Neural cell (in vitro differentiated cells): ENCODE measurements at regions not wholly inside any gene's neighbourhood (a gene's known extent, or its start where the extent isn't known, plus 50 kb on each side); places are given as distances from the start of the nearest gene placed in this dataset.

ENCODE experiments used
- H2AFZ ChIP-seq: fragments of 200-600, 300-800 bp; sonication (generic), shearing (Covaris generic); 2 replicates; pipeline ENCODE4 v1.6.0; 2014; ENCODE audit warnings: low read depth, mild to moderate bottlenecking, antibody characterized with exemption, low read length, moderate library complexity
- H3F3A ChIP-seq: fragments of 200-600 bp; shearing (Covaris generic); 2 replicates; pipeline ENCODE4 v1.6.1; 2016; ENCODE audit warnings: mild to moderate bottlenecking, moderate library complexity, mixed read lengths, antibody characterized with exemption, low read length; ENCODE audit not compliant: insufficient read depth, poor library complexity, severe bottlenecking
- H3K27ac ChIP-seq: fragments of 200-600, 300-800 bp; sonication (generic), shearing (Covaris generic); 2 replicates; pipeline ENCODE4 v1.5.1; 2014; ENCODE audit warnings: mild to moderate bottlenecking, low read length, moderate library complexity
- H3K27me3 ChIP-seq: fragments of 300-800, 200-600 bp; sonication (generic), shearing (Covaris generic); 2 replicates; pipeline ENCODE4 v1.6.0; 2014; ENCODE audit warnings: mild to moderate bottlenecking, low read depth, low read length, moderate library complexity; ENCODE audit not compliant: insufficient read depth
- H3K36me3 ChIP-seq: fragments of 300-800, 200-600 bp; sonication (generic), shearing (Covaris generic); 2 replicates; pipeline ENCODE4 v1.5.1; 2014; ENCODE audit warnings: mild to moderate bottlenecking, antibody characterized with exemption, low read length, moderate library complexity; ENCODE audit not compliant: insufficient read depth
- H3K4me2 ChIP-seq: fragments of 300-800, 200-600 bp; sonication (generic), shearing (Covaris generic); 2 replicates; pipeline ENCODE4 v1.6.0; 2014; ENCODE audit warnings: mild to moderate bottlenecking, low read length
- H3K4me3 ChIP-seq: fragments of 300-800, 200-600 bp; sonication (generic), shearing (Covaris generic); 2 replicates; pipeline ENCODE4 v1.5.1; 2014; ENCODE audit warnings: mild to moderate bottlenecking, low read length, moderate library complexity
- H3K79me2 ChIP-seq: fragments of 200-600 bp; shearing (Covaris generic); replicated peaks from 2 replicates; pipeline ENCODE4 v1.6.0; 2014; ENCODE audit warnings: mild to moderate bottlenecking, low read length, moderate library complexity; ENCODE audit not compliant: insufficient read depth
- H3K9ac ChIP-seq: fragments of 300-800, 200-600 bp; sonication (generic), shearing (Covaris generic); 2 replicates; pipeline ENCODE4 v1.6.1; 2016; ENCODE audit warnings: mild to moderate bottlenecking, low read length, mixed read lengths
- H3K9me2 ChIP-seq: fragments of 200-600 bp; shearing (Covaris generic); 2 replicates; pipeline ENCODE4 v1.6.1; 2016; ENCODE audit warnings: mild to moderate bottlenecking, low read length, mixed read lengths; ENCODE audit not compliant: insufficient read depth
- H3K9me3 ChIP-seq: fragments of 200-600, 300-800 bp; sonication (generic), shearing (Covaris generic); 2 replicates; pipeline ENCODE4 v1.6.1; 2016; ENCODE audit warnings: mild to moderate bottlenecking, mixed run types, low read length, moderate library complexity, mixed read lengths
- H4K20me1 ChIP-seq: fragments of 200-600 bp; shearing (Covaris generic); 2 replicates; pipeline ENCODE4 v1.6.1; 2016; ENCODE audit warnings: mild to moderate bottlenecking, mixed run types; ENCODE audit not compliant: insufficient read depth
- EP300 ChIP-seq: fragments of 450-650 bp; conservative IDR thresholded peaks from 2 replicates; pipeline ENCODE4 v1.6.1; 2014; ENCODE audit warnings: antibody characterized with exemption, mild to moderate bottlenecking, moderate library complexity; ENCODE audit not compliant: poor library complexity, severe bottlenecking
- EZH2 ChIP-seq: fragments of 200-600, 300-800 bp; shearing (Covaris generic), sonication (generic); IDR thresholded peaks from 2 replicates; pipeline ENCODE4 v1.6.1; 2014; ENCODE audit warnings: antibody characterized with exemption, low read length, borderline replicate concordance, mild to moderate bottlenecking; ENCODE audit not compliant: insufficient read depth, poor library complexity, severe bottlenecking
- MXI1 ChIP-seq: fragments of 450-650 bp; conservative IDR thresholded peaks from 2 replicates; pipeline ENCODE4 v1.6.1; 2014; ENCODE audit warnings: antibody characterized with exemption, mild to moderate bottlenecking; ENCODE audit not compliant: poor library complexity, severe bottlenecking
- POLR2AphosphoS5 ChIP-seq: IDR thresholded peaks from 2 replicates; pipeline ENCODE4 v1.6.1; 2012
- RAD21 ChIP-seq: fragments of 450-650 bp; conservative IDR thresholded peaks from 2 replicates; pipeline ENCODE4 v1.6.1; 2014; ENCODE audit warnings: antibody characterized with exemption, mild to moderate bottlenecking, moderate library complexity
- REST ChIP-seq: IDR thresholded peaks from 2 replicates; pipeline ENCODE4 v1.6.1; 2012; ENCODE audit warnings: borderline replicate concordance
- SMC3 ChIP-seq: fragments of 450-650 bp; conservative IDR thresholded peaks from 2 replicates; pipeline ENCODE4 v1.6.1; 2014; ENCODE audit warnings: antibody characterized with exemption, mild to moderate bottlenecking, moderate library complexity; ENCODE audit not compliant: poor library complexity
- TAF1 ChIP-seq: IDR thresholded peaks from 2 replicates; pipeline ENCODE4 v1.6.1; 2012; ENCODE audit warnings: low read depth
- TF ChIP-seq, protein P1 (sequence below): fragments of 450-650 bp; IDR thresholded peaks from 2 replicates; pipeline ENCODE4 v1.5.1; 2014; ENCODE audit warnings: antibody characterized with exemption, mild to moderate bottlenecking, moderate library complexity; ENCODE audit not compliant: poor library complexity, severe bottlenecking

DNA sequence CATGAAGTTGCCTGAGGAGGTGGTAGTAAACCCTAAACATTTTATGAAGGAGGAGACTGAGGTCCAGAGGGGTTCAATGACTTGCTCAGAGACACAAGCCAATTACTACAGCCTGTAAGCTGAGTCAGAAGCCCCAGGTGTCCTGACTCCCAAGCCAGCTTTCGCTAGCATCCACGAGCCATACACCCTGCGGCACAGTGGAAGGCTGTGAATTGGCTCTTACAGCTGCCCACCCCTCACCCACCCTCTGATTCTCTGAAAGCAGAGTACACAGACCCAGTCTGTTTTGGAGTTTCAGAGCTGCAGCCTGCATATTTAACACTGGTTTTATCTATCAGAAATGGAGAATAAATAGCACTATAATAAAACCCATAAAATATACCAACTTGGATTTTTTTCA lies 253.4 kb downstream of the IGSF11 start:
- Histone ChIP-seq H4K20me1 (no peaks in the 10 kb centered on the region), H3K4me3 (no peak overlapping the region), H3K9ac (no peak overlapping the region), H3K79me2 (no peaks in the 10 kb centered on the region), H3K9me2 (no peaks in the 10 kb centered on the region), H3K9me3 (no peaks in the 10 kb centered on the region), H3K27me3 (no peaks in the 10 kb centered on the region), H3F3A (no peaks in the 10 kb centered on the region), H3K4me2 (no peak overlapping the region), H2AFZ (no peak overlapping the region), H3K36me3 (no peaks in the 10 kb centered on the region), H3K27ac (no peak overlapping the region)
- TF ChIP-seq, protein P1, sequence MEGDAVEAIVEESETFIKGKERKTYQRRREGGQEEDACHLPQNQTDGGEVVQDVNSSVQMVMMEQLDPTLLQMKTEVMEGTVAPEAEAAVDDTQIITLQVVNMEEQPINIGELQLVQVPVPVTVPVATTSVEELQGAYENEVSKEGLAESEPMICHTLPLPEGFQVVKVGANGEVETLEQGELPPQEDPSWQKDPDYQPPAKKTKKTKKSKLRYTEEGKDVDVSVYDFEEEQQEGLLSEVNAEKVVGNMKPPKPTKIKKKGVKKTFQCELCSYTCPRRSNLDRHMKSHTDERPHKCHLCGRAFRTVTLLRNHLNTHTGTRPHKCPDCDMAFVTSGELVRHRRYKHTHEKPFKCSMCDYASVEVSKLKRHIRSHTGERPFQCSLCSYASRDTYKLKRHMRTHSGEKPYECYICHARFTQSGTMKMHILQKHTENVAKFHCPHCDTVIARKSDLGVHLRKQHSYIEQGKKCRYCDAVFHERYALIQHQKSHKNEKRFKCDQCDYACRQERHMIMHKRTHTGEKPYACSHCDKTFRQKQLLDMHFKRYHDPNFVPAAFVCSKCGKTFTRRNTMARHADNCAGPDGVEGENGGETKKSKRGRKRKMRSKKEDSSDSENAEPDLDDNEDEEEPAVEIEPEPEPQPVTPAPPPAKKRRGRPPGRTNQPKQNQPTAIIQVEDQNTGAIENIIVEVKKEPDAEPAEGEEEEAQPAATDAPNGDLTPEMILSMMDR, result no peak
- TF ChIP-seq EP300 (no peak), EZH2 (no peak), TAF1 (no peak), MXI1 (no peak), SMC3 (no peak), REST (no peak), POLR2AphosphoS5 (no peak), RAD21 (no peak)

GRCh38 chr3:118781839-118782238 lies 252.8 kb downstream of the IGSF11 start:
- no peak overlapping the region for H3K9ac ChIP-seq
- H3K4me2 ChIP-seq, result no peak overlapping the region
- TF ChIP-seq REST, result no peak
- TF ChIP-seq EZH2, result no peak
- no peak for TF ChIP-seq SMC3
- TF ChIP-seq, protein P1, result no peak
- TF ChIP-seq POLR2AphosphoS5, result no peak
- TF ChIP-seq RAD21, result no peak
- TF ChIP-seq EP300, result no peak
- no peak for TF ChIP-seq TAF1
- no peak for TF ChIP-seq MXI1
- H3K4me3 ChIP-seq, result no peak overlapping the region
- no peaks in the 10 kb centered on the region for H3F3A ChIP-seq
- H4K20me1 ChIP-seq, result no peaks in the 10 kb centered on the region
- no peaks in the 10 kb centered on the region for H3K79me2 ChIP-seq
- H3K27ac ChIP-seq, result no peak overlapping the region
- H3K27me3 ChIP-seq, result no peaks in the 10 kb centered on the region
- no peaks in the 10 kb centered on the region for H3K9me3 ChIP-seq
- no peak overlapping the region for H2AFZ ChIP-seq
- H3K36me3 ChIP-seq, result no peaks in the 10 kb centered on the region
- no peaks in the 10 kb centered on the region for H3K9me2 ChIP-seq
